ENCODE measurements at regions not wholly inside any gene's neighbourhood (a gene's known extent, or its start where the extent isn't known, plus 50 kb on each side); places are given as distances from the start of the nearest gene placed in this dataset.

GRCh38 chr3:18036450-18036815 lies 294.0 kb upstream of the TBC1D5 start:
- DNase-seq: no peak

- no peak for DNase-seq
These were observed 293.4 kb upstream of the TBC1D5 start for GRCh38 chr3:18035641-18036449.

DNA sequence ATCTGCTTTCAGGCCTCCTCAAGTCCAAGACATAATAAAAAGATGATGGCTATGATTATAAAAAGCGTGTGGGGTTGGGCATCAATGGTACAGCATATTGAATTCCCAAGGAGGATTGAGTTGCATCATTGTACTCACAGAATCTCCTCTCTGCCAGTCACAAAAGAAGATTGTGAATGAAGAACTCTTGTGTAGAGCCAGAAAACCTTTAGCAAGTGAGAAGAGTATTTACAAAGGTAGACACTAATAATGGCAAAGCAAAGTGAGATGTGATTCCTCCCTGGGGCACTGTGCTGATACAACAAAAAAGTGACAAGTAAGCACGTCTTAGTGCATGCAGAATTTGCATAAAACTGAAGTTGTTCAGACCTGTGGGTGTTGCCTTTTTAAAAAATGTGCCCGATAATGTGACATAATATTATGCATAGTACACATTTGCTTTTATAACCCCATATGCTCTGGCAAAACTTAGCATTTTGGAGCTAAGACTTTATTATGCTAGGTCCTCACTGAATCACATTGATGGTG lies 291.2 kb upstream of the TBC1D5 start:
- no peak for DNase-seq

DNA sequence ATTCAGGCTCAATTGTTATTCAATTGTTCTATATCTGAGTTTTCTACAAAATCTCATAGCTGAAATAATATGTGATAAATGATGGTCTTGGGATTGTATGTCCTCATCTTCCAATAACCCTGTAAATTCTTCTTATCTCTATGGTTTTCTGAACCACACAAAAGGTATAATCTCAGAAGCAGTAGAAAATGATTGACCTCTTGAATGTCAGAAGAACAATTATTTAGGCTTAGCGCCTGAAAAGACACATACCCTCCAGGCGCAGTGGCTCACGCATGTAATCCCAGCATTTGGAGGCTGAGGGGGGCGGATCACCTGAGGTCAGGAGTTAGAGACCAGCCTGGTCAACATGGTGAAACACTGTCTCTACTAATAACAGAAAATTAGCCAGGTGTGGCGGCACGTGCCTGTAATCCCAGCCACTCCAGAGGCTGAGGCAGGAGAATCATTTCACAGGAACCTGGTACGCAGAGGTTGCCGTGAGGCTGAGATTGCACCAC lies 288.0 kb upstream of the TBC1D5 start:
- DNase-seq: no peak

DNA sequence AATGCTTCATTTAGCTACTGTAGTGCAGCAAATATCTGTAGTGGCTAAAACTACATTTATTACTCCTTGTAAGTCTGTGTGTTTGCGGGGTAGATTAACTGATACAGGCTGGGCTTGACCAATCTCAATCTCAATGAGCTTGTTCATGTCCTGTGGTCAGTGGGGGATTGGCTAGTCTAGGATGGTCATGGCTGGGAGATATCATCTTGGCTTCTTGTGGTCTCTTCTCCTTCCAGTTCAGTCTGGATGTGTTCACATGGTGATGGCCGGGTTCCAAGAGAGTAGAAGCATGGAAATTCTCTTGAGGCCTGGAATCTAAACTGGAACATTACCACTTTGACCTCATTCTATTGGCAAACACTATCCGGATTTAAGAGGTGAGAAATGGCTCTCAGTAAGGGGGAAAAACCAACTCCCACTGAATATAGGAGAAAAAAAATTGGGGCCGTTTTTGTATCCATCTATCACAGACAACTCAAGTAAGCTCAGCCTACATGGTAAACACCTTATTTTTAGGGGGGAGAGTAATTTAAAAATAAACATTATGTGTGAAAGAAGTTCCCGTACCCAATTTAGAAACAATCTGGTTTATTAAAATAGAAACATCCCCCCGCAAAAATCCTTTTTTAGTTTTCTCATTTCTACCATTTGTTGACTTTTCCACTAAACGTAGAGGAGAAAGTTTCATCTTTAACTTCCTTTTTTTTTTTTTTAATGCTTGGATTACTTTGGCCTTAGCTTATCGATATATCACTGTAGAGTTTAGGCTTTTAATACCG lies 284.9 kb upstream of the TBC1D5 start:
- peak; percentile 12 for DNase-seq

DNA sequence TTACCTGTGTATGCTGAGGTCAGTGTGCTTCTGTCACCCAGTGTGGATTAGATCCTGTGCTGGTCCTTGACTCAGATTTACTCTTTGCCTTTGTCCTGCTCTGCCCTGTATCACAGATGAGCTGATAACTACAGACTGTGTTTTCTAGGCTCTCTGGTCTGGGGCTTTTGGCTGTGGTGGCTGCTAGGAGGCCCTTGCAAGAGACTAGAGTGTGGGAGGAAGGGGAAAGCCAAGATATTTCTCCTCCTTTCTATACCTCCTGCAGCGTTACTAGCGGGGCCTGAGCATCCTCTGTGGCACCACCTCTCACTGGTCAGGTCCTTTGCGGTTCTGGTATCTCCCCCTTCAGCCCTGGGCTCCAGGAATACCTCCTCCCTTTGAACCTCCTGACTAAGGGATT lies 282.3 kb upstream of the TBC1D5 start:
- no peak for DNase-seq

DNA sequence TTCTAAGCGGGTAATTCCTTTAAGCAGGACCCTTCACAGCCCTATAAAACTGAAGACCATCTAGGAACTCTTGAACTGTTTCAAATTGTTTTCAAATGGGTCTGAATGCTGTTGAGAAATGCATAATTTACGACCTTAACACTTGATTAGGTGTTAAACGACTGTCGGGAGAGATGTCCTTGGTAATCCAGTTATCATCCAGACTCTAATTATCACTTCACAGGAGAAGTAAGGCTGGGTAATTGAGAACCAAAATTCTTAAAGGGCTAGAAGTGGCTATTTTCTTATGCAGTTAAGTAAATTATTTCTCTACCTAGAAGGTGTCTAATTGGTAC lies 276.7 kb upstream of the TBC1D5 start:
- no peak for DNase-seq

GRCh38 chr3:18018491-18019160 lies 276.2 kb upstream of the TBC1D5 start:
- DNase-seq: no peak

DNA sequence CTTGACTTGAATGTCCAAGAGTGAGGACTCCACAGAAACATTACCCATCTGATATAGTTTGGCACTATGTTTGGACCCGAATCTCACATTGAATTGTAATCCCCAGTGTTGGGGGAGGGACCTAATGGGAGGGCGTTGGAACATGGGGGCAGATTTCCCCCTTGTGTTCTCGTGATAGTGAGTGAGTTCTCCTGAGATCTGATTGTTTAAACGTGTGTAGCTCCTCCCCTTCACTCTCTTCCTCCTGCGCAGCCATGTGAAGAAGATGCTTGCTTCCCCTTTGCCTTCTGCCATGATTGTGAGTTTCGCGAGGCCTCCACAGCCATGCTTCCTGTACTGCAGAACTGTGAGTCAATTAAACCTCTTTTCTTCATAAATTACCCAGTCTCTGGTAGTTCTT lies 273.9 kb upstream of the TBC1D5 start:
- DNase-seq: no peak

- no peak for DNase-seq
These were observed 270.5 kb upstream of the TBC1D5 start for GRCh38 chr3:18012933-18013332.

DNA sequence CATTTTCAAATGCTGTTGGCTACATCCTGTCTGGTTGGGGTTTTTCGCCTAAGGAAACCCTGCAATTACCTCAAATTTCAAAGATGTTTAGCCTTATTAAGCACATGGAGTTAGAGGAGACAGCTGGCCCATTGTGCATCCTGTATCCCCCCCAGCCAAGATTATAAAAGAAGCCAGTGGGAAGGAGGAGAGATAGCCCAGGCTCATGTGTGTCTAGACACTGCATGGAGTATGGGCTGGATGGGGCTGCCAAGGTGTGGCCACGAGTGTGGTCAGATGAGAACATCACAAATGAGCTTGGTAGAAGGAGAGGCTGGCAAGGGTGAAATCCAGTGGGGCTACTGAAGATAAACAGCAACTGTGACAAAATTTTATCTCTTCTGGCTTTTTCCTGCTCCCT lies 270.0 kb upstream of the TBC1D5 start:
- DNase-seq: no peak

DNA sequence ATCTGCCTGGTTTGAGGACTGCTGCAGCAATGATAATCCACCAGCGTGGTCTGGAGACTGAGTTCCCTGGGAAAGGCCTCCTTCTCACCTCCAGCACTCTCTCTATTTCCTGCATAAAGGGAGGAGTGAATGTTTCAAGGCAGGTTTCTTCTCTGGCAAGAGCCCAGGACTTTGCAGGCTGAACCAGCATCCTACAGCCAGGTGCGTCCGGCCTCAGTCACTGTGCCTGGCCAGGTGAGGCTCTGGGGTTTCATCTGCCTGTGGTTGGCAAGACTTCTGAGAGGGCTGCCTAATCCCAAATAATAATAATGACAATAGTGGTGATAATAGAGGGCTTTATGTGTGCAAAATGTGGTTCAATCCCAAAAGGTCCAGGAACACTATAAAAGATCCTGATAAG lies 269.0 kb upstream of the TBC1D5 start:
- DNase-seq: no peak

DNA sequence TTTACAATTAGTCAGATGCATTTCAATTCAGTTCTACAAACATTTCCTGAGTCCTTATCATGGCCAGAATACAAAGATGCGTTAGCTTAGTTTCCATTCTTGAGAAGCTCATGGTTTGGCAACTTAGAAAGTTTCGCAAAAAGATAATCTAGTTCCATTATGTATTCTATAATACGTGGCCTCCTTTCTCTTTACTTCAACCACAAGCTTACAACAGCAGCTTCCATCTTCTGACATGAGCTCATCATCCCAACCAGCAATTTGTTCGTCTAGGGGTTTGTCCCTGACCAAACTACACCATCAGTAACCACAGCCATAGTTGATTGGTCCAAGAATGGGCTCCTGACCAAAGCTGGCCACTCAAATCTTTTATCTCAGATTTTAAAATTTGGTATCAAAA lies 267.6 kb upstream of the TBC1D5 start:
- no peak for DNase-seq

GRCh38 chr3:18008706-18009368 lies 266.4 kb upstream of the TBC1D5 start:
- DNase-seq: peak; percentile 28

- DNase-seq: peak; percentile 9
These were observed 265.5 kb upstream of the TBC1D5 start for GRCh38 chr3:18007980-18008379.

DNA sequence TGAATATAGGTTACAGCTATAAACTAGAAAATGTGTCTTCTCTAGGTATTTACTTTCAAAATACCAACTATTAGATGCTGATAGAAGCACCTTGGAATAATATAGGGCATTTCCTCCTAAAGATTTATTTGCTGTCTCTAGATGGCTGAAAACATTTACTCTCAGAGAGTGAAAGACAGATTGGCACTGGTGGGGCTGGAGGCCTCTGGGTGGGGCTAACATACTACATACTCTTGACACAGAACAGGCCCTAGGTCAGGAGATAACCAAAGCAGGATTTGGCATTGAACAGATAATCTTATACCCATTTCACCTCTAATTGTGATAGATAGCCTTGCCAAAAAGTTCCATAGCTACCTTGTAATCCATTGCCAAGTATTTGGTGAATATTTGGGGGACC lies 253.3 kb upstream of the TBC1D5 start:
- no peak for DNase-seq

DNA sequence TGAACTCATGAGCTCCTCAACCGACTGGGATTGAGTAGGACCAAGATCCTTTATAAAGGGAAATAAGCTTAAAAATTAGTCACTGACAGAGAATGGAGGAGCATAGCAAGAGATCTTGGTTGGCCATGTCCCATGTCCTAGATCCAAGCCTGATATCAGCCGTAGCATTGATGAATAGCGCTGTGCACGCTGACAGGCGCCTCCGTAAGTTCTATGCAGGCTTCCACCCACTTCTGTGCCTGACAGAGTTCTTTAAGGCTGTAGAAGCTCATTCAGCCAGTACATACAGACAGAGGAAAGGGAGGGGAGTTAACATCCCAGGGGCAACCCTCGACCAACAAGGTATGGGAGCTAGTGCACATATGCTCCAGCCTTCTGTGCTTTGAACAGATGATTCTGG lies 251.7 kb upstream of the TBC1D5 start:
- DNase-seq: no peak

DNA sequence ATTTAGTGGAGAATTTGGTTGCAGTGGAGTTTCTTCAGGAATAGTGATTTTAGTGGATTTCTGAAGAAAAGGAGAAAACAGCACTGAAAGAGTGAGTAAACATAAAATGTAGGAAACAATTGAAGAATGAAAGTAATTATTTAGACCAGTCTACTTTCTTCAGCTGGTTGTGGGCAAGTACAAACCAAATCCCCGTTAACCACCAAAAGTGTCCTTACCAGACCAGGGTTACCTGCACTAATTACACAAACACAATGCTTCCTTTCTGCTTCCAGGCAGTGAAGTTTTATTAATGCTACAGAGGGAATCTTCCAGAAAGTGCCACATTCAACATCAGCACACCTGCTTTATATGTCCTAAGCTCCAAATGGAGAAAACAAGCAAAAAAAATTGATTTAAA lies 248.0 kb upstream of the TBC1D5 start:
- no peak for DNase-seq

GRCh38 chr3:17986348-17986816 lies 244.0 kb upstream of the TBC1D5 start:
- no peak for DNase-seq

DNA sequence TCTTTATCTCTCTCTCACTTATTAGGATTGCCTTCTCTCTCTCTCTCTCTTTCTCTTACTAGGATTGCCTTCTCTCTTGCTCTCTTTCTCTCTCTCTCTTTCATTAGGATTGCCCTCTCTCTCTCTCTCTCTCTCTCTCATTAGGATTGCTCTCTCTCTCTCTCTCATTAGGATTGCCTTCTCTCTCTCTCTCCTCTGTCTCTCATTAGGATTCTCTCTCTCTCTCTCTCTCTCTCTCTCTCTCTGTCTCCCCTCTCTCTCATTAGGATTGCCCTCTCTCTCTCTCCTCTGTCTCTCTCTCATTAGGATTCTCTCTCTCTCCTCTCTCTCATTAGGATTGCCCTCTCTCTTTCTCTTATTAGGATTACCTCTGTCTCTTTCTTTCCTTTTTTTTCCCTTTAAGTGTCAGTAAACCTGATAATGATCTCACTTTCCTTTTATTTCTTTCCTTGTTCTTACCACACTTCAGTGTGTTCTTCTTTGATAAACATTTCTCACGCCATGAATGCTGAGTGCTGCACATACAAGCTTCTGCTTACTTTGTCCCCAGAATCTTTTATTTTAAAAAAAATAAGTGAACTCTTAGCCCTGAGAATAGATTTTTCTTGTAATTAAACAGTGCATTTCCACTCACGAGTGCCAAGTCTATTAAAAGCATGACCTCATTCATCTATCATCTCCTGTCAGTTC lies 243.4 kb upstream of the TBC1D5 start:
- DNase-seq: no peak

- DNase-seq: no peak
These were observed 240.7 kb upstream of the TBC1D5 start for GRCh38 chr3:17983106-17983505.

Measured in fibroblast of skin of abdomen (primary cell).